ENCODE measurements at regions not wholly inside any gene's neighbourhood (a gene's known extent, or its start where the extent isn't known, plus 50 kb on each side); places are given as distances from the start of the nearest gene placed in this dataset.
A peak's percentile ranks its signal among the peaks of the same experiment; 100 is the strongest.

- no peak overlapping the region for H3K4me3 ChIP-seq (ENCODE audit: low read depth, low read length)
- ChIA-PET POLR2A (no interaction called here), CTCF (no interaction called here)
- TF ChIP-seq KLF1 (tag by site-specific recombination; IDR thresholded peaks at IDR 0.05) (no peak), ZNF335 (tag by site-specific recombination; conservative IDR thresholded peaks at IDR 0.05) (no peak), GFI1B (tag by site-specific recombination; IDR thresholded peaks at IDR 0.05) (no peak), ZNF23 (tag by site-specific recombination; IDR thresholded peaks at IDR 0.05; ENCODE audit: borderline replicate concordance) (no peak), ZNF785 (tag by site-specific recombination; IDR thresholded peaks at IDR 0.05) (no peak), ZBTB10 (tag by site-specific recombination; IDR thresholded peaks at IDR 0.05) (no peak)
- no peaks in the 10 kb centered on the region for H3K9me3 ChIP-seq (ENCODE audit: control insufficient read depth, insufficient read depth, low read depth, low read length)
- no peaks in the 10 kb centered on the region for H3K4me1 ChIP-seq (ENCODE audit: control insufficient read depth, insufficient read depth, low read length)
- no peak overlapping the region for H3K27ac ChIP-seq (ENCODE audit: extremely low read depth, low read depth, low read length)
- no peaks in the 10 kb centered on the region for H3K36me3 ChIP-seq (ENCODE audit: control insufficient read depth in 2 of 2, insufficient read depth in 1 of 2, low read length in 2 of 2)
Observed at GRCh38 chr4:152224223-152224622, 311.7 kb downstream of the FBXW7 start.

- Histone ChIP-seq H3K36me3 (ENCODE audit: control insufficient read depth in 2 of 2, insufficient read depth in 1 of 2, low read length in 2 of 2) (no peaks in the 10 kb centered on the region), H3K27ac (ENCODE audit: extremely low read depth, low read depth, low read length) (no peak overlapping the region), H3K4me1 (ENCODE audit: control insufficient read depth, insufficient read depth, low read length) (no peaks in the 10 kb centered on the region), H3K4me3 (ENCODE audit: low read depth, low read length) (no peak overlapping the region), H3K9me3 (ENCODE audit: control insufficient read depth, insufficient read depth, low read depth, low read length) (no peaks in the 10 kb centered on the region)
- ChIA-PET CTCF (no interaction called here), POLR2A (no interaction called here)
- TF ChIP-seq ZNF624 (tag by site-specific recombination; IDR thresholded peaks at IDR 0.05) (no peak), ZBTB17 (tag by site-specific recombination; IDR thresholded peaks at IDR 0.05) (no peak), ZNF362 (tag by site-specific recombination; IDR thresholded peaks at IDR 0.05) (no peak), ZNF626 (tag by site-specific recombination; IDR thresholded peaks at IDR 0.05) (no peak), ZIC2 (tag by site-specific recombination; IDR thresholded peaks at IDR 0.05) (no peak), ZNF335 (tag by site-specific recombination; conservative IDR thresholded peaks at IDR 0.05) (no peak), ZNF549 (tag by site-specific recombination; IDR thresholded peaks at IDR 0.05) (peak; percentile 96), ZNF692 (tag by site-specific recombination; IDR thresholded peaks at IDR 0.05) (no peak), SETDB1 (IDR thresholded peaks at IDR 0.05; ENCODE audit: insufficient read length, low read length) (peak; percentile 16), ZNF791 (tag by site-specific recombination; IDR thresholded peaks at IDR 0.05) (no peak)
Observed at GRCh38 chr4:152223600-152223999, 312.3 kb downstream of the FBXW7 start.

- Histone ChIP-seq H3K27ac (ENCODE audit: extremely low read depth, low read depth, low read length) (no peak overlapping the region), H3K36me3 (ENCODE audit: control insufficient read depth in 2 of 2, insufficient read depth in 1 of 2, low read length in 2 of 2) (no peaks in the 10 kb centered on the region), H3K9me3 (ENCODE audit: control insufficient read depth, insufficient read depth, low read depth, low read length) (no peaks in the 10 kb centered on the region), H3K4me1 (ENCODE audit: control insufficient read depth, insufficient read depth, low read length) (no peaks in the 10 kb centered on the region), H3K4me3 (ENCODE audit: low read depth, low read length) (no peak overlapping the region)
- POLR2A ChIA-PET = no interaction called here
- CTCF ChIA-PET = no interaction called here
- TF ChIP-seq ZNF37A (tag by site-specific recombination; IDR thresholded peaks at IDR 0.05) = no peak
- no peak for TF ChIP-seq ZNF341 (tag by site-specific recombination; IDR thresholded peaks at IDR 0.05; ENCODE audit: low read depth)
- TF ChIP-seq ZNF133 (tag by site-specific recombination; IDR thresholded peaks at IDR 0.05) = no peak
- no peak for TF ChIP-seq ZNF623 (tag by site-specific recombination; IDR thresholded peaks at IDR 0.05)
- TF ChIP-seq KLF8 (tag by site-specific recombination; IDR thresholded peaks at IDR 0.05) = no peak
- TF ChIP-seq ZNF776 (tag by site-specific recombination; IDR thresholded peaks at IDR 0.05; ENCODE audit: borderline replicate concordance) = no peak
- no peak for TF ChIP-seq WT1 (tag by site-specific recombination; IDR thresholded peaks at IDR 0.05)
- no peak for TF ChIP-seq ZNF558 (tag by site-specific recombination; IDR thresholded peaks at IDR 0.05)
- no peak for TF ChIP-seq ZNF426 (tag by site-specific recombination; IDR thresholded peaks at IDR 0.05)
- TF ChIP-seq ZNF394 (tag by site-specific recombination; IDR thresholded peaks at IDR 0.05; ENCODE audit: borderline replicate concordance) = no peak
- no peak for TF ChIP-seq ZBTB26 (tag by site-specific recombination; optimal IDR thresholded peaks at IDR 0.05)
- TF ChIP-seq ZBTB48 (tag by site-specific recombination; IDR thresholded peaks at IDR 0.05) = no peak
Observed at GRCh38 chr4:152221816-152222516, 313.9 kb downstream of the FBXW7 start.
